Type B pancreatic cell (in vitro differentiated cells): ENCODE measurements at regions not wholly inside any gene's neighbourhood (a gene's known extent, or its start where the extent isn't known, plus 50 kb on each side); places are given as distances from the start of the nearest gene placed in this dataset.
A peak's percentile ranks its signal among the peaks of the same experiment; 100 is the strongest.

Source experiments
- DNase-seq: peaks from one replicate; pipeline ENCODE4 v3.0.0; 2021; ENCODE audit warnings: mixed read lengths; ENCODE audit not compliant: unreplicated experiment; ENCODE audit errors: extremely low spot score
- H3K27ac Mint-ChIP-seq: 2 replicates; pipeline ENCODE4 v1.8.0; 2021; ENCODE audit warnings: mild to moderate bottlenecking, mixed read lengths
- H3K27me3 Mint-ChIP-seq: 2 replicates; pipeline ENCODE4 v1.8.0; 2021; ENCODE audit warnings: mixed read lengths
- H3K36me3 Mint-ChIP-seq: 2 replicates; pipeline ENCODE4 v1.8.0; 2021; ENCODE audit warnings: mixed read lengths
- H3K4me1 Mint-ChIP-seq: one replicate; pipeline ENCODE4 v1.8.0; 2021; ENCODE audit warnings: mixed read lengths; ENCODE audit not compliant: unreplicated experiment
- H3K4me3 Mint-ChIP-seq: 2 replicates; pipeline ENCODE4 v1.8.0; 2021; ENCODE audit warnings: mild to moderate bottlenecking, mixed read lengths
- H3K9me3 Mint-ChIP-seq: 2 replicates; pipeline ENCODE4 v1.8.0; 2021; ENCODE audit warnings: mixed read lengths
- TF ChIP-seq, protein P1 (sequence below): fragments of 200-600 bp; sonication (generic); conservative IDR thresholded peaks from 2 replicates; pipeline ENCODE4 v1.5.0; 2021; ENCODE audit warnings: antibody characterized with exemption, mild to moderate bottlenecking

DNA sequence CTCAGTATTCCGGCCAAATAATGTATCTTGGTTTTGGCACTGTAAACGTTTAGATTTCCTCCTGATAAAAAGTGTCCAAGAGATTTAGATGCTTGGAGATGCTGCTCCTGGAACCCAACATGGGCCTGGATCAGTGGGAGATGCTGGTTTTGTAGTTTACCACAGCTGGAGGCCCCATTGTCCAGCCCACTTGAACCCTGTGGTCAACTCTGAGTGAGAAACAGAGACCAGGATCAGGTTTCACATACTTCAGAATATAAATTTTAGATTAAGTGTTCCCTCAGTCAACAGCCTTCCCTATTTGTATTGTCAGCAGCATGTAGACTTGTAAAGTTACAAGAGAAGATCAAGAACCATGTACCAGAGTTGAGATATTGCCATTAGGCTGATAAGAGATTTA is 144.7 kb upstream of the C9orf72 start:
- TF ChIP-seq, protein P1, sequence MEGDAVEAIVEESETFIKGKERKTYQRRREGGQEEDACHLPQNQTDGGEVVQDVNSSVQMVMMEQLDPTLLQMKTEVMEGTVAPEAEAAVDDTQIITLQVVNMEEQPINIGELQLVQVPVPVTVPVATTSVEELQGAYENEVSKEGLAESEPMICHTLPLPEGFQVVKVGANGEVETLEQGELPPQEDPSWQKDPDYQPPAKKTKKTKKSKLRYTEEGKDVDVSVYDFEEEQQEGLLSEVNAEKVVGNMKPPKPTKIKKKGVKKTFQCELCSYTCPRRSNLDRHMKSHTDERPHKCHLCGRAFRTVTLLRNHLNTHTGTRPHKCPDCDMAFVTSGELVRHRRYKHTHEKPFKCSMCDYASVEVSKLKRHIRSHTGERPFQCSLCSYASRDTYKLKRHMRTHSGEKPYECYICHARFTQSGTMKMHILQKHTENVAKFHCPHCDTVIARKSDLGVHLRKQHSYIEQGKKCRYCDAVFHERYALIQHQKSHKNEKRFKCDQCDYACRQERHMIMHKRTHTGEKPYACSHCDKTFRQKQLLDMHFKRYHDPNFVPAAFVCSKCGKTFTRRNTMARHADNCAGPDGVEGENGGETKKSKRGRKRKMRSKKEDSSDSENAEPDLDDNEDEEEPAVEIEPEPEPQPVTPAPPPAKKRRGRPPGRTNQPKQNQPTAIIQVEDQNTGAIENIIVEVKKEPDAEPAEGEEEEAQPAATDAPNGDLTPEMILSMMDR, result no peak
- DNase-seq, result no peak
- Mint-ChIP-seq H3K27me3 (no peaks in the 10 kb centered on the region), H3K4me3 (peak overlapping the region; percentile 46), H3K27ac (peak overlapping the region; percentile 54), H3K9me3 (peaks cover 5% of the 10 kb centered on the region), H3K36me3 (no peaks in the 10 kb centered on the region), H3K4me1 (peaks cover 17% of the 10 kb centered on the region)

- H3K36me3 Mint-ChIP-seq, result no peaks in the 10 kb centered on the region
- no peak for DNase-seq
- TF ChIP-seq, protein P1, result no peak
- H3K4me3 Mint-ChIP-seq, result no peak overlapping the region
- H3K27me3 Mint-ChIP-seq, result peaks cover 2% of the 10 kb centered on the region
- H3K4me1 Mint-ChIP-seq, result peaks cover 17% of the 10 kb centered on the region
- peaks cover 5% of the 10 kb centered on the region for H3K9me3 Mint-ChIP-seq
- H3K27ac Mint-ChIP-seq, result no peak overlapping the region
Measured at GRCh38 chr9:27719711-27720110, 146.4 kb upstream of the C9orf72 start.

GRCh38 chr9:27722866-27723265 is 149.6 kb upstream of the C9orf72 start:
- Mint-ChIP-seq H3K4me3 (no peak overlapping the region), H3K36me3 (no peaks in the 10 kb centered on the region), H3K9me3 (peaks cover 5% of the 10 kb centered on the region), H3K4me1 (peaks cover 30% of the 10 kb centered on the region), H3K27me3 (peaks cover 2% of the 10 kb centered on the region), H3K27ac (no peak overlapping the region)
- DNase-seq, result no peak
- TF ChIP-seq, protein P1, result no peak

GRCh38 chr9:27726244-27727081 is 153.2 kb upstream of the C9orf72 start:
- Mint-ChIP-seq H3K4me1 (peaks cover 17% of the 10 kb centered on the region), H3K27ac (peak overlapping the region; percentile 1), H3K27me3 (peaks cover 2% of the 10 kb centered on the region), H3K4me3 (peak overlapping the region; percentile 65), H3K9me3 (peaks cover 5% of the 10 kb centered on the region), H3K36me3 (peaks cover 3% of the 10 kb centered on the region)
- TF ChIP-seq, protein P1, result peak; percentile 97
- peak; percentile 75 for DNase-seq

DNA sequence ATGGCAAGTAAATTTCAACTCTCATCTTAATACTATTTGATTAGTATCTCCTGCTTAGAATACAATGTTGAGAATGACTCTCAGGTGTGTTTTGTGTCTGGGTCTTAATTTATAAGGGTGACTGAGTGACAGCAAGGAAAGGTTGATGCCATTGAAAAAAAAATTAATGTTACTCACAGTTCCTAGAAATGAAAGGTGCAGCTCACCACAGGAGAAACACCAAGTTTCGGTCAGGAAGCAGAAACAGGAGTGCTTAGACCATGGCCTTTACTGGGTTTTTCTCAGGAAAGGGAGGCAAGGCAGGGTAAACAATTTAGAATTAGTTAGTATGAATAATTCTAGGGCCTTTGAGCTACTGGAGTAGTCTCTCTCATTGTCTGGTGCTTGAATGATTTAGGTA is 159.2 kb upstream of the C9orf72 start:
- Mint-ChIP-seq H3K9me3 (peaks cover 14% of the 10 kb centered on the region), H3K4me1 (no peaks in the 10 kb centered on the region), H3K27ac (no peak overlapping the region), H3K36me3 (peaks cover 7% of the 10 kb centered on the region), H3K27me3 (no peaks in the 10 kb centered on the region), H3K4me3 (no peak overlapping the region)
- TF ChIP-seq, protein P1, result no peak
- no peak for DNase-seq
